Gastroesophageal sphincter (tissue), 3 donors: ENCODE measurements at regions not wholly inside any gene's neighbourhood (a gene's known extent, or its start where the extent isn't known, plus 50 kb on each side); places are given as distances from the start of the nearest gene placed in this dataset.

Experiments used
- CTCF ChIP-seq, 4 experiments: fragments of 200-600 bp in 2 of 4; fragments of 450-650 bp in 2 of 4; sonication (generic) in 1 of 4; IDR thresholded peaks; one replicate each; pipeline ENCODE4 v1.5.1; 2017 to 2019; ENCODE audit warnings: antibody characterized with exemption in 4 of 4, mild to moderate bottlenecking in 2 of 4, moderate library complexity in 2 of 4
- POLR2A ChIP-seq, 2 donors: fragments of 450-650 bp; IDR thresholded peaks; one replicate each; pipeline ENCODE4 v1.6.1; 2017; ENCODE audit warnings: antibody characterized with exemption in 2 of 2, mild to moderate bottlenecking in 2 of 2, moderate library complexity in 1 of 2
- POLR2AphosphoS5 ChIP-seq: sonication (generic); formaldehyde crosslinking; IDR thresholded peaks from one replicate; pipeline ENCODE4 v1.6.1; 2017; ENCODE audit warnings: antibody characterized with exemption

GRCh38 chr2:118714118-118714517, 133.3 kb downstream of the EN1 start:
- TF ChIP-seq POLR2A (IDR thresholded peaks at IDR 0.05) (no peak), CTCF (IDR thresholded peaks at IDR 0.05) (no peak), POLR2AphosphoS5 (no peak)
